Brain microvascular endothelial cell (primary cell): ENCODE measurements at regions not wholly inside any gene's neighbourhood (a gene's known extent, or its start where the extent isn't known, plus 50 kb on each side); places are given as distances from the start of the nearest gene placed in this dataset.

Experiments
- DNase-seq: peaks from one replicate; pipeline ENCODE4 v3.0.0-alpha.2; 2020
- H3K27ac ChIP-seq: fragments of 250-450 bp; sonication (Bioruptor Pico); 2 replicates; pipeline ENCODE4 v1.5.1; 2020; ENCODE audit warnings: mild to moderate bottlenecking, moderate library complexity
- H3K27me3 ChIP-seq: fragments of 250-450 bp; sonication (Bioruptor Pico); replicated peaks from 2 replicates; pipeline ENCODE4 v1.5.1; 2020; ENCODE audit warnings: mild to moderate bottlenecking
- H3K36me3 ChIP-seq: fragments of 250-450 bp; sonication (Bioruptor Pico); replicated peaks from 2 replicates; pipeline ENCODE4 v1.5.1; 2020; ENCODE audit warnings: mild to moderate bottlenecking
- H3K4me3 ChIP-seq: 2 replicates; pipeline ENCODE4 v1.5.1; 2011; ENCODE audit warnings: low read depth, mild to moderate bottlenecking, control low read depth, low read length, moderate library complexity
- CTCF ChIP-seq: IDR thresholded peaks from 2 replicates; pipeline ENCODE4 v1.5.1; 2011; ENCODE audit warnings: low read depth, mild to moderate bottlenecking, moderate library complexity, low read length, control low read depth, inconsistent platforms; ENCODE audit errors: missing control alignments
- in situ Hi-C: cut with HindIII; loops from 2 replicates; pipeline ENCODE4 v1.10.0; 2017; ENCODE audit warnings: low sequenced_read_pairs, low pct_ligation_motif_present

GRCh38 chr20:63123331-63123741 is 92.6 kb downstream of the YTHDF1 start:
- no peak for DNase-seq
- H3K36me3 ChIP-seq = no peaks in the 10 kb centered on the region
- H3K27me3 ChIP-seq = no peaks in the 10 kb centered on the region
- no peak overlapping the region for H3K4me3 ChIP-seq
- no peak for TF ChIP-seq CTCF
- in situ Hi-C loops = no loop called here
- H3K27ac ChIP-seq = no peak overlapping the region

GRCh38 chr20:63122626-63123025 is 93.3 kb downstream of the YTHDF1 start:
- no peak for DNase-seq
- in situ Hi-C loops = no loop called here
- no peaks in the 10 kb centered on the region for H3K36me3 ChIP-seq
- no peak for TF ChIP-seq CTCF
- no peak overlapping the region for H3K4me3 ChIP-seq
- H3K27me3 ChIP-seq = no peaks in the 10 kb centered on the region
- no peak overlapping the region for H3K27ac ChIP-seq

GRCh38 chr20:63121749-63122405 is 94.1 kb downstream of the YTHDF1 start:
- Histone ChIP-seq H3K4me3 (no peak overlapping the region), H3K27me3 (no peaks in the 10 kb centered on the region), H3K36me3 (no peaks in the 10 kb centered on the region), H3K27ac (no peak overlapping the region)
- TF ChIP-seq CTCF = no peak
- in situ Hi-C loops = no loop called here
- no peak for DNase-seq

GRCh38 chr20:63121246-63121645 is 94.7 kb downstream of the YTHDF1 start:
- no peaks in the 10 kb centered on the region for H3K27me3 ChIP-seq
- H3K36me3 ChIP-seq = no peaks in the 10 kb centered on the region
- in situ Hi-C loops = no loop called here
- TF ChIP-seq CTCF = no peak
- H3K4me3 ChIP-seq = no peak overlapping the region
- no peak overlapping the region for H3K27ac ChIP-seq
- no peak for DNase-seq

GRCh38 chr20:63120808-63121090 is 95.2 kb downstream of the YTHDF1 start:
- in situ Hi-C loops = no loop called here
- Histone ChIP-seq H3K27me3 (no peaks in the 10 kb centered on the region), H3K4me3 (no peak overlapping the region), H3K27ac (no peak overlapping the region), H3K36me3 (no peaks in the 10 kb centered on the region)
- no peak for DNase-seq
- TF ChIP-seq CTCF = no peak

GRCh38 chr20:63119963-63120807 is 95.7 kb downstream of the YTHDF1 start:
- no peaks in the 10 kb centered on the region for H3K27me3 ChIP-seq
- in situ Hi-C loops = no loop called here
- no peaks in the 10 kb centered on the region for H3K36me3 ChIP-seq
- H3K4me3 ChIP-seq = no peak overlapping the region
- TF ChIP-seq CTCF = no peak
- no peak for DNase-seq
- H3K27ac ChIP-seq = no peak overlapping the region
